Kidney (tissue), 13 donors: ENCODE measurements at regions not wholly inside any gene's neighbourhood (a gene's known extent, or its start where the extent isn't known, plus 50 kb on each side); places are given as distances from the start of the nearest gene placed in this dataset.

Experiments used
- DNase-seq, 5 donors: peaks; one replicate each; pipeline ENCODE4 v3.0.0-alpha.2; 2013 to 2020
- FAIRE-seq: peaks from 2 replicates; lab custom pipeline; 2012; peaks lifted over from hg19 to GRCh38; lab: Jason Lieb, UNC
- H3K27ac ChIP-seq, 2 donors: one replicate each; pipeline ENCODE4 v1.7.0; 2013; ENCODE audit warnings: low read depth in 2 of 2, low read length in 2 of 2, inconsistent platforms in 1 of 2
- H3K27me3 ChIP-seq: one replicate; pipeline ENCODE4 v1.7.1; 2013; ENCODE audit warnings: low read length, inconsistent platforms; ENCODE audit not compliant: control insufficient read depth, insufficient read depth
- H3K36me3 ChIP-seq, 3 donors: one replicate each; pipeline versions ENCODE4 v1.7.0 to v1.7.1; 2013; ENCODE audit warnings: low read length in 3 of 3, control low read depth in 1 of 3, inconsistent platforms in 1 of 3; ENCODE audit not compliant: insufficient read depth in 3 of 3, control insufficient read depth in 2 of 3
- H3K4me1 ChIP-seq, 3 donors: one replicate each; pipeline versions ENCODE4 v1.7.0 to v1.7.1; 2013; ENCODE audit warnings: low read length in 3 of 3, inconsistent platforms in 1 of 3, low read depth in 1 of 3; ENCODE audit not compliant: control insufficient read depth in 2 of 3, insufficient read depth in 2 of 3
- H3K4me3 ChIP-seq, 3 donors: one replicate each; pipeline versions ENCODE4 v1.7.0 to v1.8.1; 2013; ENCODE audit warnings: low read length in 3 of 3, control low read depth in 1 of 3, inconsistent platforms in 1 of 3
- H3K9ac ChIP-seq, 3 donors: one replicate each; pipeline versions ENCODE4 v1.7.0 to v1.7.1; 2013; ENCODE audit warnings: low read length in 3 of 3, control low read depth in 1 of 3, inconsistent platforms in 1 of 3
- H3K9me3 ChIP-seq, 3 donors: one replicate each; pipeline versions ENCODE4 v1.7.0 to v1.7.1; 2013; ENCODE audit warnings: low read length in 3 of 3, control low read depth in 1 of 3, inconsistent platforms in 1 of 3; ENCODE audit not compliant: control insufficient read depth in 2 of 3, insufficient read depth in 1 of 3
- intact Hi-C: fragments of 100-400 bp; cut with DNase I; formaldehyde crosslinking; loops from one replicate; pipeline ENCODE4 v1.11.1; 2022
- TF ChIP-seq, protein P1 (sequence below): IDR thresholded peaks from 3 replicates; pipeline ENCODE4 v1.5.1; 2012; ENCODE audit warnings: mild to moderate bottlenecking, moderate library complexity, borderline replicate concordance; ENCODE audit not compliant: insufficient read depth; ENCODE audit errors: extremely low read depth
- donor health status: control.
- donor health status: control.
- donor health status: control.
- donor health status: control.
- donor health status: control.
- donor health status: DM: yes; HTN: yes; CAD: no.
- donor health status: Normal renal cell carcinoma (clear cell type).

DNA sequence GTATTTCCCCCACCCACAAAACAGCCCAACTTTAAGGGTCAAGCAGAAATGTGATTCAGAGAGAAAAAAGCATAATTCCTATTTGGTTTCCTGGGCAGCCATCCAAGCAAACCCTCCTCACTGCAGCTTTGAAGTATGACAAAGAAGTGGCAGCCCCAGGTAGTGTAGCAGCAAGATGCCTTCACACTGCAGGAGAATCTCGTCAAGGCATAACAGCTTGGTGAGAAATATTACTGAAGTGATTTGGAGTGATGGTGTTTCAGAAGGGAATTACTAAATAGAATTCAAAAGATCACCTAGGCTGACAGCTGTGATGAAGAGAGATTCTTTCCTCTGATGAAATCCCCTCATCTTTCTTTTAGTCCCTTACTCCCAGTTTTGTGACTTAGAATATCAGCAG lies 173.9 kb downstream of the PYDC2 start:
- DNase-seq (no peak), FAIRE-seq (no peak)
- Histone ChIP-seq H3K9me3 (no peaks in the 10 kb centered on the region), H3K9ac (no peak overlapping the region), H3K36me3 (no peaks in the 10 kb centered on the region), H3K4me3 (no peak overlapping the region), H3K27ac (no peak overlapping the region), H3K4me1 (no peaks in the 10 kb centered on the region), H3K27me3 (no peaks in the 10 kb centered on the region)
- TF ChIP-seq, protein P1, sequence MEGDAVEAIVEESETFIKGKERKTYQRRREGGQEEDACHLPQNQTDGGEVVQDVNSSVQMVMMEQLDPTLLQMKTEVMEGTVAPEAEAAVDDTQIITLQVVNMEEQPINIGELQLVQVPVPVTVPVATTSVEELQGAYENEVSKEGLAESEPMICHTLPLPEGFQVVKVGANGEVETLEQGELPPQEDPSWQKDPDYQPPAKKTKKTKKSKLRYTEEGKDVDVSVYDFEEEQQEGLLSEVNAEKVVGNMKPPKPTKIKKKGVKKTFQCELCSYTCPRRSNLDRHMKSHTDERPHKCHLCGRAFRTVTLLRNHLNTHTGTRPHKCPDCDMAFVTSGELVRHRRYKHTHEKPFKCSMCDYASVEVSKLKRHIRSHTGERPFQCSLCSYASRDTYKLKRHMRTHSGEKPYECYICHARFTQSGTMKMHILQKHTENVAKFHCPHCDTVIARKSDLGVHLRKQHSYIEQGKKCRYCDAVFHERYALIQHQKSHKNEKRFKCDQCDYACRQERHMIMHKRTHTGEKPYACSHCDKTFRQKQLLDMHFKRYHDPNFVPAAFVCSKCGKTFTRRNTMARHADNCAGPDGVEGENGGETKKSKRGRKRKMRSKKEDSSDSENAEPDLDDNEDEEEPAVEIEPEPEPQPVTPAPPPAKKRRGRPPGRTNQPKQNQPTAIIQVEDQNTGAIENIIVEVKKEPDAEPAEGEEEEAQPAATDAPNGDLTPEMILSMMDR = no peak
- intact Hi-C loops = no loop called here

- H3K27ac ChIP-seq = no peak overlapping the region
- H3K27me3 ChIP-seq = no peaks in the 10 kb centered on the region
- TF ChIP-seq, protein P1 = no peak
- no peak overlapping the region for H3K4me3 ChIP-seq
- FAIRE-seq (no peak), DNase-seq (no peak)
- no peaks in the 10 kb centered on the region for H3K36me3 ChIP-seq
- intact Hi-C loops = no loop called here
- no peaks in the 10 kb centered on the region for H3K4me1 ChIP-seq
- H3K9me3 ChIP-seq = no peaks in the 10 kb centered on the region
- H3K9ac ChIP-seq = no peak overlapping the region
These were observed 176.6 kb downstream of the PYDC2 start for GRCh38 chr3:191637611-191638010.

DNA sequence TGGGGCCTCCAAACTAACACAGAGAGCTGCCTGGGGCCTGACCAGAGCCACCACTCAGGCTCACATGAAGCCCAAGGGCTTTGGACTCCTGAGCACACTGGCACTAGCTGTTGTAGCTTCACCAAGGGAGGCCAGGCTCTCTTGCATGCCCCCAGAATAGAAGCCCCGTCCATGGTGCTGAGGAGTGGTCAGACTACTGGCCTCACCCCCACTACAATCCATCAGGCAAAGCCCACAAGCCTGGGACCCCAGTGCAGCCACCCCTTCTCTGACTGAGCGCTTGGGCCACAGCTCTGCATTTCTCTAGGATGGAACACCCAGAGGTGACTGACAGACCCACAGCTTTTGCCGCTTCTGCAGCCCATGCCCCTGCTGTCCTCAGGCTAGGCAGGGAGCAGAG lies 180.8 kb downstream of the PYDC2 start:
- H3K27me3 ChIP-seq = no peaks in the 10 kb centered on the region
- peaks cover 0 to 9% (median 0%) of the 10 kb centered on the region in 3 donors for H3K9me3 ChIP-seq
- no peak for FAIRE-seq
- no peaks in the 10 kb centered on the region for H3K4me1 ChIP-seq
- no peak overlapping the region for H3K9ac ChIP-seq
- H3K36me3 ChIP-seq = no peaks in the 10 kb centered on the region
- no peak overlapping the region for H3K4me3 ChIP-seq
- intact Hi-C loops = no loop called here
- no peak overlapping the region for H3K27ac ChIP-seq
- TF ChIP-seq, protein P1 = no peak
- DNase-seq = peak in 1 of 5 donors; percentile 4

- Histone ChIP-seq H3K9me3 (peaks cover 0 to 9% (median 0%) of the 10 kb centered on the region in 3 donors), H3K4me3 (no peak overlapping the region), H3K4me1 (no peaks in the 10 kb centered on the region), H3K27ac (no peak overlapping the region), H3K27me3 (no peaks in the 10 kb centered on the region), H3K36me3 (no peaks in the 10 kb centered on the region), H3K9ac (no peak overlapping the region)
- TF ChIP-seq, protein P1 = no peak
- no peak for DNase-seq
- no peak for FAIRE-seq
- intact Hi-C loops = no loop called here
These were observed 183.3 kb downstream of the PYDC2 start for GRCh38 chr3:191644291-191644690.
